Kidney (tissue), 13 donors: ENCODE measurements at regions not wholly inside any gene's neighbourhood (a gene's known extent, or its start where the extent isn't known, plus 50 kb on each side); places are given as distances from the start of the nearest gene placed in this dataset.

Experiments
- DNase-seq, 5 donors: peaks; one replicate each; pipeline ENCODE4 v3.0.0-alpha.2; 2013 to 2020
- FAIRE-seq: peaks from 2 replicates; lab custom pipeline; 2012; peaks lifted over from hg19 to GRCh38; lab: Jason Lieb, UNC
- H3K27ac ChIP-seq, 2 donors: one replicate each; pipeline ENCODE4 v1.7.0; 2013; ENCODE audit warnings: low read depth in 2 of 2, low read length in 2 of 2, inconsistent platforms in 1 of 2
- H3K27me3 ChIP-seq: one replicate; pipeline ENCODE4 v1.7.1; 2013; ENCODE audit warnings: low read length, inconsistent platforms; ENCODE audit not compliant: control insufficient read depth, insufficient read depth
- H3K36me3 ChIP-seq, 3 donors: one replicate each; pipeline versions ENCODE4 v1.7.0 to v1.7.1; 2013; ENCODE audit warnings: low read length in 3 of 3, control low read depth in 1 of 3, inconsistent platforms in 1 of 3; ENCODE audit not compliant: insufficient read depth in 3 of 3, control insufficient read depth in 2 of 3
- H3K4me1 ChIP-seq, 3 donors: one replicate each; pipeline versions ENCODE4 v1.7.0 to v1.7.1; 2013; ENCODE audit warnings: low read length in 3 of 3, inconsistent platforms in 1 of 3, low read depth in 1 of 3; ENCODE audit not compliant: control insufficient read depth in 2 of 3, insufficient read depth in 2 of 3
- H3K4me3 ChIP-seq, 3 donors: one replicate each; pipeline versions ENCODE4 v1.7.0 to v1.8.1; 2013; ENCODE audit warnings: low read length in 3 of 3, control low read depth in 1 of 3, inconsistent platforms in 1 of 3
- H3K9ac ChIP-seq, 3 donors: one replicate each; pipeline versions ENCODE4 v1.7.0 to v1.7.1; 2013; ENCODE audit warnings: low read length in 3 of 3, control low read depth in 1 of 3, inconsistent platforms in 1 of 3
- H3K9me3 ChIP-seq, 3 donors: one replicate each; pipeline versions ENCODE4 v1.7.0 to v1.7.1; 2013; ENCODE audit warnings: low read length in 3 of 3, control low read depth in 1 of 3, inconsistent platforms in 1 of 3; ENCODE audit not compliant: control insufficient read depth in 2 of 3, insufficient read depth in 1 of 3
- CTCF ChIP-seq: IDR thresholded peaks from 3 replicates; pipeline ENCODE4 v1.5.1; 2012; ENCODE audit warnings: mild to moderate bottlenecking, moderate library complexity, borderline replicate concordance; ENCODE audit not compliant: insufficient read depth; ENCODE audit errors: extremely low read depth
- intact Hi-C: fragments of 100-400 bp; cut with DNase I; formaldehyde crosslinking; loops from one replicate; pipeline ENCODE4 v1.11.1; 2022
- donor health status: control.
- donor health status: control.
- donor health status: control.
- donor health status: control.
- donor health status: control.
- donor health status: DM: yes; HTN: yes; CAD: no.
- donor health status: Normal renal cell carcinoma (clear cell type).

GRCh38 chr13:50282016-50282415 is 266.8 kb downstream of the KCNRG start:
- intact Hi-C loops = no loop called here
- no peak overlapping the region for H3K4me3 ChIP-seq
- no peaks in the 10 kb centered on the region for H3K4me1 ChIP-seq
- no peaks in the 10 kb centered on the region for H3K9me3 ChIP-seq
- TF ChIP-seq CTCF = no peak
- DNase-seq = no peak
- FAIRE-seq = no peak
- H3K27me3 ChIP-seq = no peaks in the 10 kb centered on the region
- H3K27ac ChIP-seq = no peak overlapping the region
- no peak overlapping the region for H3K9ac ChIP-seq
- H3K36me3 ChIP-seq = no peaks in the 10 kb centered on the region

- DNase-seq (no peak), FAIRE-seq (no peak)
- Histone ChIP-seq H3K9ac (no peak overlapping the region), H3K4me1 (no peaks in the 10 kb centered on the region), H3K36me3 (no peaks in the 10 kb centered on the region), H3K27me3 (no peaks in the 10 kb centered on the region), H3K9me3 (no peaks in the 10 kb centered on the region), H3K27ac (no peak overlapping the region), H3K4me3 (no peak overlapping the region)
- intact Hi-C loops = no loop called here
- no peak for TF ChIP-seq CTCF
These were observed 267.8 kb downstream of the KCNRG start for GRCh38 chr13:50283017-50283416.

GRCh38 chr13:50284540-50284939 is 269.3 kb downstream of the KCNRG start:
- TF ChIP-seq CTCF = no peak
- Histone ChIP-seq H3K36me3 (no peaks in the 10 kb centered on the region), H3K4me1 (no peaks in the 10 kb centered on the region), H3K4me3 (no peak overlapping the region), H3K27me3 (no peaks in the 10 kb centered on the region), H3K9me3 (no peaks in the 10 kb centered on the region), H3K9ac (no peak overlapping the region), H3K27ac (no peak overlapping the region)
- no peak for FAIRE-seq
- intact Hi-C loops = no loop called here
- DNase-seq = no peak

- DNase-seq (no peak), FAIRE-seq (no peak)
- TF ChIP-seq CTCF = no peak
- Histone ChIP-seq H3K36me3 (no peaks in the 10 kb centered on the region), H3K4me3 (no peak overlapping the region), H3K9me3 (peaks cover 0 to 5% (median 0%) of the 10 kb centered on the region in 3 donors), H3K27me3 (no peaks in the 10 kb centered on the region), H3K4me1 (no peaks in the 10 kb centered on the region), H3K9ac (no peak overlapping the region), H3K27ac (no peak overlapping the region)
- intact Hi-C loops = no loop called here
These were observed 270.0 kb downstream of the KCNRG start for GRCh38 chr13:50285283-50285682.
